H9 (cell line): ENCODE measurements at regions not wholly inside any gene's neighbourhood (a gene's known extent, or its start where the extent isn't known, plus 50 kb on each side); places are given as distances from the start of the nearest gene placed in this dataset.

ENCODE experiments used
- DNase-seq: peaks from one replicate; pipeline ENCODE4 v3.0.0-alpha.2; 2017
- H2AFZ ChIP-seq: one replicate; pipeline ENCODE4 v1.6.1; 2013; ENCODE audit warnings: mild to moderate bottlenecking, low read length, control low read depth, moderate library complexity
- H2AK5ac ChIP-seq: 2 replicates; pipeline ENCODE4 v1.6.1; 2013; ENCODE audit warnings: low read length, control low read depth, mixed read lengths; ENCODE audit not compliant: insufficient read length
- H2BK120ac ChIP-seq: one replicate; pipeline ENCODE4 v1.6.1; 2013; ENCODE audit warnings: low read depth, mild to moderate bottlenecking, low read length, control low read depth, inconsistent platforms; ENCODE audit not compliant: poor library complexity, severe bottlenecking
- H2BK12ac ChIP-seq: 2 replicates; pipeline ENCODE4 v1.6.1; 2013; ENCODE audit warnings: low read length, control low read depth, mixed read lengths, low read depth; ENCODE audit not compliant: insufficient read length
- H2BK15ac ChIP-seq: 2 replicates; pipeline ENCODE4 v1.6.1; 2013; ENCODE audit warnings: low read depth, low read length, control low read depth
- H2BK20ac ChIP-seq: one replicate; pipeline ENCODE4 v1.6.1; 2013; ENCODE audit warnings: low read depth, mild to moderate bottlenecking, low read length, control low read depth, inconsistent platforms; ENCODE audit not compliant: poor library complexity, severe bottlenecking
- H2BK5ac ChIP-seq: 2 replicates; pipeline ENCODE4 v1.6.1; 2013; ENCODE audit warnings: low read length, control low read depth, mixed read lengths; ENCODE audit not compliant: insufficient read length
- H3K14ac ChIP-seq: 2 replicates; pipeline ENCODE4 v1.6.1; 2013; ENCODE audit warnings: low read length, control low read depth; ENCODE audit not compliant: insufficient read depth
- H3K18ac ChIP-seq: 2 replicates; pipeline ENCODE4 v1.6.1; 2013; ENCODE audit warnings: low read depth, mild to moderate bottlenecking, mixed read lengths, low read length, control low read depth; ENCODE audit not compliant: insufficient read length
- H3K23ac ChIP-seq: 2 replicates; pipeline ENCODE4 v1.6.1; 2013; ENCODE audit warnings: low read length, control low read depth, mixed read lengths, low read depth; ENCODE audit not compliant: insufficient read length
- H3K23me2 ChIP-seq: 2 replicates; pipeline ENCODE4 v1.6.1; 2013; ENCODE audit warnings: low read depth, mild to moderate bottlenecking, mixed read lengths, low read length, control low read depth; ENCODE audit not compliant: insufficient read length, poor library complexity, severe bottlenecking
- H3K27ac ChIP-seq: 2 replicates; pipeline ENCODE4 v1.5.1; 2013; ENCODE audit warnings: low read length, control low read depth, mixed read lengths, low read depth; ENCODE audit not compliant: insufficient read length
- H3K27me3 ChIP-seq: 2 replicates; pipeline ENCODE4 v1.6.1; 2013; ENCODE audit warnings: low read length, control low read depth, inconsistent platforms; ENCODE audit not compliant: insufficient read depth
- H3K4ac ChIP-seq: 2 replicates; pipeline ENCODE4 v1.6.1; 2013; ENCODE audit warnings: low read depth, mild to moderate bottlenecking, control low read depth, inconsistent platforms, low read length, moderate library complexity
- H3K4me1 ChIP-seq: 2 replicates; pipeline ENCODE4 v1.6.1; 2013; ENCODE audit warnings: low read length, control low read depth, inconsistent platforms; ENCODE audit not compliant: insufficient read depth
- H3K4me2 ChIP-seq: 2 replicates; pipeline ENCODE4 v1.6.1; 2013; ENCODE audit warnings: low read length, control low read depth, mixed read lengths; ENCODE audit not compliant: insufficient read length, insufficient read depth
- H3K56ac ChIP-seq: 2 replicates; pipeline ENCODE4 v1.6.1; 2013; ENCODE audit warnings: low read depth, mild to moderate bottlenecking, mixed read lengths, low read length, control low read depth; ENCODE audit not compliant: insufficient read length
- H3K79me1 ChIP-seq: 2 replicates; pipeline ENCODE4 v1.6.1; 2013; ENCODE audit warnings: low read depth, mild to moderate bottlenecking, moderate library complexity, low read length, control low read depth, inconsistent platforms; ENCODE audit not compliant: insufficient read depth, poor library complexity, severe bottlenecking
- H3K79me2 ChIP-seq: 2 replicates; pipeline ENCODE4 v1.6.1; 2013; ENCODE audit warnings: low read length, control low read depth, inconsistent platforms; ENCODE audit not compliant: insufficient read depth
- H3K9ac ChIP-seq: 2 replicates; pipeline ENCODE4 v1.6.1; 2013; ENCODE audit warnings: low read length, control low read depth, mixed read lengths; ENCODE audit not compliant: insufficient read length; ENCODE audit errors: extremely low read depth
- H3K9me3 ChIP-seq: one replicate; pipeline ENCODE4 v1.6.1; 2013; ENCODE audit warnings: low read depth, low read length, inconsistent platforms; ENCODE audit not compliant: control insufficient read depth
- H3T11ph ChIP-seq: one replicate; pipeline ENCODE4 v1.6.1; 2013; ENCODE audit warnings: mild to moderate bottlenecking, low read length, control low read depth, inconsistent platforms
- H4K20me1 ChIP-seq: one replicate; pipeline ENCODE4 v1.6.1; 2013; ENCODE audit not compliant: control insufficient read depth, insufficient read length, insufficient read depth
- H4K5ac ChIP-seq: 2 replicates; pipeline ENCODE4 v1.6.1; 2013; ENCODE audit warnings: low read depth, mild to moderate bottlenecking, mixed read lengths, low read length, control low read depth; ENCODE audit not compliant: insufficient read length
- H4K8ac ChIP-seq: replicated peaks from 2 replicates; pipeline ENCODE4 v1.6.1; 2013; ENCODE audit warnings: low read length, control low read depth, mixed read lengths, low read depth; ENCODE audit not compliant: insufficient read length
- H4K91ac ChIP-seq: 2 replicates; pipeline ENCODE4 v1.6.1; 2013; ENCODE audit warnings: low read depth, mild to moderate bottlenecking, moderate library complexity, mixed read lengths, low read length, control low read depth; ENCODE audit not compliant: insufficient read length
- H3K27ac Mint-ChIP-seq, 3 experiments: 2 replicates in 2 of 3; 3 replicates in 1 of 3; pipeline ENCODE4 v1.8.0; 2020 to 2021; ENCODE audit warnings: mixed read lengths in 3 of 3, mild to moderate bottlenecking in 1 of 3, moderate library complexity in 1 of 3
- H3K27me3 Mint-ChIP-seq: 2 replicates; pipeline ENCODE4 v1.8.0; 2021; ENCODE audit warnings: low read depth, mild to moderate bottlenecking, moderate library complexity, mixed read lengths
- H3K36me3 Mint-ChIP-seq, 3 experiments: 2 replicates in 2 of 3; 3 replicates in 1 of 3; pipeline ENCODE4 v1.8.0; 2020 to 2021; ENCODE audit warnings: low read depth in 3 of 3, mixed read lengths in 3 of 3; ENCODE audit not compliant: insufficient read depth in 1 of 3
- H3K4me1 Mint-ChIP-seq, 2 experiments: 2 replicates each; pipeline ENCODE4 v1.8.0; 2020; ENCODE audit warnings: mixed read lengths in 2 of 2
- H3K4me3 Mint-ChIP-seq, 2 experiments: 2 replicates in 1 of 2; 3 replicates in 1 of 2; pipeline ENCODE4 v1.8.0; 2020 to 2021; ENCODE audit warnings: mild to moderate bottlenecking in 2 of 2, mixed read lengths in 2 of 2, moderate library complexity in 1 of 2
- H3K9me3 Mint-ChIP-seq, 2 experiments: 2 replicates in 1 of 2; 3 replicates in 1 of 2; pipeline ENCODE4 v1.8.0; 2020; ENCODE audit warnings: mild to moderate bottlenecking in 2 of 2, mixed read lengths in 2 of 2, moderate library complexity in 1 of 2
- CTCF ChIP-seq: fragments of 200-600 bp; sonication (generic); conservative IDR thresholded peaks from 3 replicates; pipeline ENCODE4 v1.8.0; 2021; ENCODE audit warnings: antibody characterized with exemption, mild to moderate bottlenecking
- WGBS: extraction: QIAGEN DNeasy Blood & Tissue Kit; methylation state at CpG from one replicate; pipeline ENCODE4 v1.1.7; 2013; ENCODE audit warnings: missing lambda C conversion rate, low lambda C conversion rate, mixed read lengths; ENCODE audit not compliant: insufficient read length; ENCODE audit errors: extremely low coverage; 5-methylcytosine and 5-hydroxymethylcytosine counted together

- Histone ChIP-seq H2BK12ac (no peak overlapping the region), H3K27me3 (no peaks in the 10 kb centered on the region), H3K23ac (no peak overlapping the region), H3K9ac (no peak overlapping the region), H4K91ac (no peak overlapping the region), H3K4me2 (no peak overlapping the region), H3K79me1 (no peaks in the 10 kb centered on the region), H3T11ph (no peak overlapping the region), H3K14ac (no peak overlapping the region), H4K8ac (no peak overlapping the region), H2BK5ac (no peak overlapping the region), H2BK120ac (no peak overlapping the region), H3K4ac (no peak overlapping the region), H2AK5ac (no peak overlapping the region), H2BK15ac (no peak overlapping the region), H2AFZ (no peak overlapping the region), H2BK20ac (no peak overlapping the region), H4K20me1 (no peaks in the 10 kb centered on the region), H3K18ac (no peak overlapping the region), H3K56ac (no peak overlapping the region), H3K23me2 (no peaks in the 10 kb centered on the region), H4K5ac (no peak overlapping the region), H3K4me1 (no peaks in the 10 kb centered on the region), H3K27ac (no peak overlapping the region), H3K79me2 (no peaks in the 10 kb centered on the region), H3K9me3 (no peaks in the 10 kb centered on the region)
- H3K27ac Mint-ChIP-seq = no peak overlapping the region
- no peak overlapping the region for H3K4me3 Mint-ChIP-seq
- H3K36me3 Mint-ChIP-seq = peaks cover 4 to 6% (median 5%) of the 10 kb centered on the region in 3 experiments; a peak in 6 of 7 replicates
- peaks cover 5 to 12% of the 10 kb centered on the region in 2 experiments; a peak in 4 of 5 replicates for H3K9me3 Mint-ChIP-seq
- H3K4me1 Mint-ChIP-seq = peaks cover 0 to 3% of the 10 kb centered on the region in 2 experiments; a peak in 2 of 4 replicates
- WGBS = no CpG with 5 or more reads among the region's 5 CpGs
- H3K27me3 Mint-ChIP-seq = peaks cover 5% of the 10 kb centered on the region
- no peak for DNase-seq
- no peak for TF ChIP-seq CTCF
Observed at GRCh38 chr10:29369419-29369818, 80.5 kb downstream of the LYZL1 start.
